PFSK-1 (cell line): ENCODE measurements at regions not wholly inside any gene's neighbourhood (a gene's known extent, or its start where the extent isn't known, plus 50 kb on each side); places are given as distances from the start of the nearest gene placed in this dataset.

Experiments used
- FOXP2 ChIP-seq: optimal IDR thresholded peaks from 2 replicates; pipeline ENCODE3; 2011; ENCODE audit warnings: borderline replicate concordance, control low read depth, inconsistent platforms; ENCODE audit not compliant: insufficient read depth; ENCODE audit errors: extremely low read length, extremely low read depth
- POLR2AphosphoS5 ChIP-seq: IDR thresholded peaks from 2 replicates; pipeline ENCODE4 v1.6.1; 2012; ENCODE audit warnings: low read depth, mild to moderate bottlenecking, control low read depth, low read length, moderate library complexity
- REST ChIP-seq, 2 experiments: IDR thresholded peaks; 2 replicates each; pipeline versions ENCODE4 v1.6.1 to v1.8.0; 2011 to 2012; ENCODE audit warnings: low read depth in 2 of 2, low read length in 2 of 2, control low read depth in 1 of 2, inconsistent platforms in 1 of 2, mild to moderate bottlenecking in 1 of 2, moderate library complexity in 1 of 2; ENCODE audit not compliant: insufficient read depth in 1 of 2
- SIN3A ChIP-seq: IDR thresholded peaks from 2 replicates; pipeline ENCODE4 v1.6.1; 2012; ENCODE audit warnings: mild to moderate bottlenecking, low read length, moderate library complexity, borderline replicate concordance; ENCODE audit not compliant: insufficient read depth
- TAF1 ChIP-seq: IDR thresholded peaks from 2 replicates; pipeline ENCODE4 v1.6.1; 2012; ENCODE audit warnings: low read length, control low read depth, borderline replicate concordance; ENCODE audit not compliant: insufficient read depth

- TF ChIP-seq SIN3A: no peak
Observed at GRCh38 chr13:109900741-109901140, 114.4 kb upstream of the IRS2 start.

- TF ChIP-seq POLR2AphosphoS5 (no peak), FOXP2 (no peak), SIN3A (no peak), TAF1 (no peak), REST (IDR thresholded peaks at IDR 0.05; ENCODE audit: insufficient read depth in 1 of 2, low read depth in 2 of 2, low read length in 2 of 2) (no peak)
Observed at GRCh38 chr13:109900320-109900719, 113.9 kb upstream of the IRS2 start.

- no peak for TF ChIP-seq REST (IDR thresholded peaks at IDR 0.05; ENCODE audit: insufficient read depth in 1 of 2, low read depth in 2 of 2, low read length in 2 of 2)
- TF ChIP-seq SIN3A: no peak
- TF ChIP-seq TAF1: no peak
- TF ChIP-seq FOXP2: no peak
- TF ChIP-seq POLR2AphosphoS5: no peak
Observed at GRCh38 chr13:109899748-109900147, 113.4 kb upstream of the IRS2 start.

- no peak for TF ChIP-seq TAF1
Observed at GRCh38 chr13:109899316-109899715, 112.9 kb upstream of the IRS2 start.

- no peak for TF ChIP-seq POLR2AphosphoS5
- TF ChIP-seq FOXP2: no peak
- TF ChIP-seq SIN3A: no peak
- TF ChIP-seq TAF1: no peak
- TF ChIP-seq REST (IDR thresholded peaks at IDR 0.05; ENCODE audit: insufficient read depth in 1 of 2, low read depth in 2 of 2, low read length in 2 of 2): no peak
Observed at GRCh38 chr13:109897988-109898624, 111.7 kb upstream of the IRS2 start.

GRCh38 chr13:109892101-109892500, 105.7 kb upstream of the IRS2 start:
- TF ChIP-seq POLR2AphosphoS5 (no peak), REST (IDR thresholded peaks at IDR 0.05; ENCODE audit: insufficient read depth in 1 of 2, low read depth in 2 of 2, low read length in 2 of 2) (no peak), SIN3A (no peak), TAF1 (no peak), FOXP2 (no peak)
